Keratinocyte (primary cell): ENCODE measurements at regions not wholly inside any gene's neighbourhood (a gene's known extent, or its start where the extent isn't known, plus 50 kb on each side); places are given as distances from the start of the nearest gene placed in this dataset.

Source experiments
- DNase-seq: peaks from one replicate; pipeline ENCODE4 v3.0.0-alpha.2; 2011; ENCODE audit warnings: low read depth, missing footprints, low spot score
- FAIRE-seq: peaks from 2 replicates; lab custom pipeline; 2011; peaks lifted over from hg19 to GRCh38; lab: Jason Lieb, UNC
- H2AFZ ChIP-seq: 2 replicates; pipeline ENCODE4 v1.6.0; 2012; ENCODE audit warnings: low read length, control low read depth, inconsistent platforms; ENCODE audit not compliant: control insufficient read depth
- H3K27ac ChIP-seq: 2 replicates; pipeline ENCODE4 v1.5.1; 2011; ENCODE audit warnings: low read length; ENCODE audit not compliant: control insufficient read depth, insufficient read depth
- H3K27me3 ChIP-seq: 3 replicates; pipeline ENCODE4 v1.6.0; 2011; ENCODE audit warnings: low read length; ENCODE audit not compliant: control insufficient read depth, insufficient read depth; ENCODE audit errors: extremely low read depth
- H3K36me3 ChIP-seq, 2 experiments: 2 replicates in 1 of 2; 3 replicates in 1 of 2; pipeline ENCODE4 v1.5.1; 2011; ENCODE audit warnings: low read length in 2 of 2, mild to moderate bottlenecking in 1 of 2; ENCODE audit not compliant: control insufficient read depth in 2 of 2, insufficient read depth in 2 of 2; ENCODE audit errors: extremely low read depth in 1 of 2
- H3K4me1 ChIP-seq: 3 replicates; pipeline ENCODE4 v1.5.1; 2011; ENCODE audit warnings: low read length; ENCODE audit not compliant: control insufficient read depth, insufficient read depth; ENCODE audit errors: extremely low read depth
- H3K4me2 ChIP-seq: 3 replicates; pipeline ENCODE4 v1.6.0; 2011; ENCODE audit warnings: low read depth, low read length; ENCODE audit not compliant: control insufficient read depth, insufficient read depth; ENCODE audit errors: extremely low read depth
- H3K4me3 ChIP-seq, 3 experiments: fragments of 200-600 bp in 1 of 3; sonication (generic) in 1 of 3; 2 replicates in 2 of 3; 3 replicates in 1 of 3; pipeline ENCODE4 v1.5.1; 2011 to 2016; ENCODE audit warnings: low read length in 3 of 3, mild to moderate bottlenecking in 3 of 3, control low read depth in 2 of 3, inconsistent platforms in 1 of 3, low read depth in 1 of 3, mixed read lengths in 1 of 3, mixed run types in 1 of 3, moderate library complexity in 1 of 3; ENCODE audit not compliant: control insufficient read depth in 2 of 3, insufficient read depth in 2 of 3; ENCODE audit errors: extremely low read depth in 1 of 3
- H3K79me2 ChIP-seq: 2 replicates; pipeline ENCODE4 v1.6.0; 2012; ENCODE audit warnings: low read length; ENCODE audit not compliant: control insufficient read depth, insufficient read depth
- H3K9ac ChIP-seq: 3 replicates; pipeline ENCODE4 v1.6.0; 2011; ENCODE audit warnings: low read length; ENCODE audit not compliant: control insufficient read depth, insufficient read depth; ENCODE audit errors: extremely low read depth
- H3K9me1 ChIP-seq: 3 replicates; pipeline ENCODE4 v1.6.0; 2011; ENCODE audit warnings: low read length; ENCODE audit not compliant: control insufficient read depth, insufficient read depth; ENCODE audit errors: extremely low read depth
- H3K9me3 ChIP-seq: 2 replicates; pipeline ENCODE4 v1.5.1; 2012; ENCODE audit warnings: low read depth, low read length; ENCODE audit not compliant: control insufficient read depth
- H4K20me1 ChIP-seq: 3 replicates; pipeline ENCODE4 v1.6.0; 2011; ENCODE audit warnings: low read length; ENCODE audit not compliant: control insufficient read depth, insufficient read depth; ENCODE audit errors: extremely low read depth
- CTCF ChIP-seq, 3 experiments: IDR thresholded peaks in 1 of 3; conservative IDR thresholded peaks in 1 of 3; optimal IDR thresholded peaks in 1 of 3; 2 replicates in 2 of 3; 3 replicates in 1 of 3; pipeline versions ENCODE3 to v1.5.1; 2011; ENCODE audit warnings: low read length in 3 of 3, mild to moderate bottlenecking in 3 of 3, moderate library complexity in 2 of 3, control low read depth in 1 of 3, inconsistent platforms in 1 of 3; ENCODE audit not compliant: insufficient read depth in 2 of 3; ENCODE audit errors: extremely low read depth in 1 of 3
- EZH2 ChIP-seq: IDR thresholded peaks from one replicate; pipeline ENCODE4 v1.6.1; 2012; ENCODE audit warnings: inconsistent platforms, mild to moderate bottlenecking, low read length, moderate library complexity
- dilution Hi-C: fragments of 300-500 bp; cut with MboI; formaldehyde crosslinking; loops from one replicate; pipeline ENCODE4 v1.7.0; 2020; ENCODE audit warnings: low sequenced_read_pairs; ENCODE audit not compliant: extremely low pct_ligation_motif_present

- no peaks in the 10 kb centered on the region for H3K36me3 ChIP-seq
- no peak overlapping the region for H2AFZ ChIP-seq
- no peak for FAIRE-seq
- DNase-seq: no peak
- no peak overlapping the region for H3K27ac ChIP-seq
- no peak overlapping the region for H3K9ac ChIP-seq
- no peaks in the 10 kb centered on the region for H3K27me3 ChIP-seq
- no peak overlapping the region for H3K4me2 ChIP-seq
- no peaks in the 10 kb centered on the region for H3K9me3 ChIP-seq
- no peaks in the 10 kb centered on the region for H3K79me2 ChIP-seq
- dilution Hi-C loops: no loop called here
- TF ChIP-seq CTCF (optimal IDR thresholded peaks at IDR 0.05 in 1 of 3, IDR thresholded peaks at IDR 0.05 in 1 of 3, conservative IDR thresholded peaks at IDR 0.05 in 1 of 3; ENCODE audit: extremely low read depth in 1 of 3, insufficient read depth in 2 of 3, low read length in 3 of 3) (no peak), EZH2 (no peak)
- no peaks in the 10 kb centered on the region for H4K20me1 ChIP-seq
- peaks cover 17% of the 10 kb centered on the region for H3K4me1 ChIP-seq
- H3K4me3 ChIP-seq: no peak overlapping the region
- H3K9me1 ChIP-seq: no peaks in the 10 kb centered on the region
These were observed 286.9 kb upstream of the ADGRL2 start for GRCh38 chr1:81513796-81514354.

- peaks cover 17% of the 10 kb centered on the region for H3K4me1 ChIP-seq
These were observed 288.3 kb upstream of the ADGRL2 start for GRCh38 chr1:81512252-81513003.

More at GRCh38 chr1:81512252-81513003, 288.3 kb upstream of the ADGRL2 start:
- no peak overlapping the region for H3K4me2 ChIP-seq
- no peak for FAIRE-seq
- H3K79me2 ChIP-seq: no peaks in the 10 kb centered on the region
- H3K27me3 ChIP-seq: no peaks in the 10 kb centered on the region
- DNase-seq: no peak
- no peaks in the 10 kb centered on the region for H4K20me1 ChIP-seq
- dilution Hi-C loops: no loop called here
- H3K9me1 ChIP-seq: no peaks in the 10 kb centered on the region
- H3K27ac ChIP-seq: no peak overlapping the region
- H3K4me3 ChIP-seq: no peak overlapping the region
- H3K9ac ChIP-seq: no peak overlapping the region
- H3K36me3 ChIP-seq: no peaks in the 10 kb centered on the region
- no peaks in the 10 kb centered on the region for H3K9me3 ChIP-seq
- no peak overlapping the region for H2AFZ ChIP-seq
- TF ChIP-seq EZH2 (no peak), CTCF (optimal IDR thresholded peaks at IDR 0.05 in 1 of 3, IDR thresholded peaks at IDR 0.05 in 1 of 3, conservative IDR thresholded peaks at IDR 0.05 in 1 of 3; ENCODE audit: extremely low read depth in 1 of 3, insufficient read depth in 2 of 3, low read length in 3 of 3) (no peak)
